SK-MEL-5 (cell line): ENCODE measurements at regions not wholly inside any gene's neighbourhood (a gene's known extent, or its start where the extent isn't known, plus 50 kb on each side); places are given as distances from the start of the nearest gene placed in this dataset.
"Not testable (repeated sequence)": the region's sequence is repeated elsewhere in the genome, so short reads cannot be mapped to it uniquely, and the experiment has no call there.

Experiments
- DNase-seq: peaks from one replicate; pipeline ENCODE4 v3.0.0-alpha.2; 2016; ENCODE audit warnings: low read depth, low spot score
- in situ Hi-C: cut with HindIII; loops from 2 replicates; pipeline ENCODE4 v1.10.0; 2016; ENCODE audit warnings: low sequenced_read_pairs, high pct_unique_total_duplicates, low pct_unique_long_range_greater_than_20kb

DNA sequence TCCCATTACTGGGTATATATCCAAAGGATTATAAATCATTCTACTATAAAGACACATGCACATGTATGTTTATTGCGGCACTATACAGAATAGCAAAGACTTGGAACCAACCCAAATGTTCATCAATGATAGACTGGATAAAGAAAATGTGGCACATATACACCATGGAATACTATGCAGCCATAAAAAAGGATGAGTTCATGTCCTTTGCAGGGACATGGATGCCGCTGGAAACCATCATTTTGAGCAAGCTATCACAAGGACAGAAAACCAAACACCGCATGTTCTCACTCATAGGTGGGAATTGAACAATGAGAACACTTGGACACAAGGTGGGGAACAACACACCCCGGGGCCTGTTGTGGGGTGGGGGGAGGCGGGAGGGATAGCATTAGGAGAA lies 57.0 kb upstream of the NEUROD1 start:
- in situ Hi-C loops, DNase-seq: not testable (repeated sequence)

DNA sequence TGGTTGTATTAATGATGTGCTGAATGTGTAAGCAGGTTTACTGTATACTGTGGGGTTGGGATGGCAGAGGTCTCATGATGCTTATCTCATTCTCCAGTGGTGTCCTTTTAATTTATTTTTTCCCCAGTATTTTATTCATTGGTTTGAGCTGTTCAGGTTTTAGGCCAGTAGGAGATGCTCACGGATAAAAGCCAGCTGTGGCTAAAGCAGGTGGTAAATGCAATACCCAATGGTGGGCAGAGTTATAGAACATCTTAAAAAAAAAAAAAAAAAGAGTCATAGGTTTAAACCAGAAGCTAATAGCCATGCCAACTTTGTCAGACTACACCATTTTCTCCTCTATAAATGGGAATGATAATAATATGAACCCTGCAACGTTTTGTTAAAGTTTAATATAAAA lies 57.8 kb upstream of the NEUROD1 start:
- in situ Hi-C loops, result no loop called here
- peak; percentile 57 for DNase-seq

DNA sequence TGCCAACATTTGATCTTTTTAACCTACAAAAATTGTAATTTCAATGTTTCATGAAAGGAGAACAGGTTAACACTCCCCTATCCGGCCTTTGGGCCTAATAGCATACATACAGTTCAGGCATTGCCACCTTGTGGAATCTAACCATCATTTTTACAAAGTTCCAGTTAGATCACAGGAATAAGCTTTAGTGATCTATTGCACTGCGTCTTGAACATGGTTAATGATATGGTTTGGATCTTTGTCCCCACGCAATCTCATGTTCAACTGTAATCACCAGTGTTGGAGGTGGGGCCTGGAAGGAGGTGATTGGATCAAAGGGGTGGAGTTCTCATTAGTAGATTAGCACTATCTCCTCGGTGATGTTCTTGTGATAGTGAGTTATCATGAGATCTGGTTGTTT lies 58.2 kb upstream of the NEUROD1 start:
- no peak for DNase-seq
- in situ Hi-C loops, result no loop called here

DNA sequence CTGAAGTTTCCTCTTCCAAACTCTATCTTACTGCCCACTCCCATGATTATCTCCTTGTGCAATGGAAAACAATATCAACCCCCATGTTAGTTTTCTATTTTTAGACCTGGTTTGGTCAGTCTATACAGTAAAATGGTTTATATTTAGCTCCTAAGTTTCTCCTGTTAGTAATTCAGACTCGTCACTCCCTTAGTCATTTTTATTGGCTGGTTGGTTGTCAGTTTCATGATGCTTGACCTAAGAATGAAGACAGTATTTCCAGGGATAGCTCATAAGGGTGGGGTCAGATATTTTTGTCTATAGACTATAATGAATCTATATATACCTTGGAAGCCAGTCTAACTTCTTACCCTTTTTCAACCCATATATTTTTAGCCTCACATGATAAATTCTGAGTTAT lies 61.4 kb upstream of the NEUROD1 start:
- in situ Hi-C loops, result no loop called here
- DNase-seq, result no peak

DNA sequence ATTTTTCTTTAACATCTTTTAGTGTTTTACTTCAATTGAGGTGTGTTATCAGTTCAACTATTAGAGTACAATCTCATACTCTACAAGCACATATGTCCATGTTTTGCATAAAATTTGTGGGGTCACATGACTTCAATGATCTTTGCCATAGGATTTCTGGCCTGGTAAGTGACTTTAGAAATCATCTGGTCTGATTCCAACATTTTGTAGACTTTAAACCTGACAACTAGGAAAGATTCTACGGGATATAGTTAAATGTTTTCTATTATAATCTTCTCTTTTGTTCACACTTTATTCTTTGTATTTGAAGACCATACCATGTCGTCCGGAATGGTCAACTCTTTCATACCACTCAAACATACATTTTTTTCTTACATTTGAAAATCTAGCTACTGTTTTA lies 62.0 kb upstream of the NEUROD1 start:
- no peak for DNase-seq
- in situ Hi-C loops, result no loop called here

DNA sequence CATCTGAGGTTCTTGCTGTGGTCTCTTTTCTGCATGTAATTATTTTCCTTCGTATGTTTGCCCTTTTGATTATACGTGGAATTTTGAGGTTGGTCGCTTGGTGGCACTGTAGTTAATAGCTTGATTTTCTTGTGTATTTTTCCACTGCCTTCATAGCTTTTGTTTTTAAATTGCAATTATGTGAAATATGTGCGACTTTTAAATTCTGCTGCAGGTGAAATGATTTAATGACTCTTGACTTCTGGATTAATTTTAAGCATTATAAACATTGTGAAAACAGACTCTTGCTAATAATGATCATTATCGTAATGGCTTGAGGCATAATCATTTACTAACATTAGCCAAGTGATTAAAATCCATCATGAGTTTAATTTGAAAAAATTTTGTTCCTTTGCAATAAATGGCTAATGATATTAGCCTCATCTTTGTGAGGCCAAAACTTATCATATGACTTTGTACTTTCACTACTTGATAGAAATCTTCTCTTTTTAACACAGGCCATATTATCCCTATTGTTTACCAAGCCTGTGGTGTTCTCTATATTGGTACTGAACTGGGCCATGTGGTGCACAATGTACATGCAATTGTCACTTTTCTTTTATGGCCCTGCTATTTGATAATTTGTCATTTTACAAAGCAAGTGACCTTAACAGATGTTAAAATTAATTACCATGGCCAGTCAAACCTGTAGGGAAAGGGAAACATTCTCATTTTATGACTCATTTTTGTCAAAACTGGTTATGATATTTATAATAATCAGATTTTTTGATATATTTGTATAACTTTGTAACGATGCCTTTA lies 62.8 kb upstream of the NEUROD1 start:
- DNase-seq, result peak; percentile 72
- in situ Hi-C loops, result no loop called here

DNA sequence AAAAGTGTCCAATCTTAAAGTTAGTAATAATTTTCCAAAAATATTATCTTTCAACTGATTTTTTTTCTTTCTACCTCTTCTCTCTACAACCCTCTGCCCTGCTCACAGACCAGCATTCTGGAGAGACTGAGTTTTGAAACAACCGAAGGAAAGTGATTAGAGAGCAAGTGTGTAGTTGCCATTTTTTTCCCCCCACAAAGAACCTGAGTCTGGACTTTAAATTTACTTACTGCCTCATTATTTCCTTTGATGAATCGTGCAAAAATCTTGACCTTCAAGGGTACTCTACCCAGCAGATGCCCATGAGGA lies 63.4 kb upstream of the NEUROD1 start:
- DNase-seq, result no peak
- in situ Hi-C loops, result no loop called here

DNA sequence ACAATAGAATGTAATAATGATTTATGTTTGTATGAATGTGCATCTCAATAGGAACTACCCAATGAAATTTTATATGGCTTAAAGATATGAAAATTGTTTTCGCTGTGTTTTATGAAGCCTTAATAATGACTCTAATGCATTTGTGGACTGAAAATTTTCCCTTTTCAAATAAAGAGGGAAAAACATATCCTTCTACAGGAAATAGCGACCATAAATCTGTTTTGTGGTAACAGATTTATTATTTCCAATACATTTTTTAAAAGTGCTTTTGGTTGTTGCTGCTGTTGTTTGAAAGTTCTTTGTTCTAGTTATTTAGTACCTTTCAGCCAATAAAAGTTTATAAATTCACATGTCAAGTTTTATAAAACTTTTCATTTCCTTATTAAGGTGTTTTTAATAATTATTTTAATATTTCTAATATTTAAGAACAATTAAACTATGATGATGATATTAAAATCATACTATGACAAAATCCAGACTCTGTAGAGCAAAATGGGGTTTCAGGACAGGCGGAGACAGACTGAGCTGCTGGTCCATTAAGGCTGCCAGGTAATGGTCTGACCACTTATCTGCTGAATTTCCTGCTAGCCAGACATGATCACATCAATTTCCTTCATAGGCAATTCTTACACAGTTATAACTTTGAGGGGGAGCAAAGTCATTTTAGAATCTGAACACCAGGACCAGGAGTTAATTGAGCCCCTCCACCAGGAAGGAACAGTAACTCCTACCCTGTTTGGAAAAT lies 65.7 kb upstream of the NEUROD1 start:
- in situ Hi-C loops, result no loop called here
- DNase-seq, result no peak

DNA sequence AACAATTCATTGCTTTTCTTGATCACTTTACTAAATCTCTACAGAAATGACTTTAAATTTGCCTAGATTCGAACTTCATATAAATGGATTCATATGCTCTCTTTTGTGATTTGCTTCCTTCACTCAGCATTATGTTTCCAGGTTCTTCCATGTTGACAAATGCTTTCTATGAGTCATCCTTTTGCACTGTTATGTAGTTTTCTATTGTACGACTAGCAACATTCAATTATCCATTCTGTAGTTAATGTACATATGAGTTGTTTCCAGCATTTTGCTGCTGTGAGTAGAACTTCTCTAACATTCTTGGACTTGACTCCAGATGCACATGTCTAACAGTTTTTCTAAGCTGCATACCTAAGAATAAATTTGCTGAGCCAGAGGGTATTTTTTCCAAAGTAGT lies 66.5 kb upstream of the NEUROD1 start:
- in situ Hi-C loops, result no loop called here
- no peak for DNase-seq

DNA sequence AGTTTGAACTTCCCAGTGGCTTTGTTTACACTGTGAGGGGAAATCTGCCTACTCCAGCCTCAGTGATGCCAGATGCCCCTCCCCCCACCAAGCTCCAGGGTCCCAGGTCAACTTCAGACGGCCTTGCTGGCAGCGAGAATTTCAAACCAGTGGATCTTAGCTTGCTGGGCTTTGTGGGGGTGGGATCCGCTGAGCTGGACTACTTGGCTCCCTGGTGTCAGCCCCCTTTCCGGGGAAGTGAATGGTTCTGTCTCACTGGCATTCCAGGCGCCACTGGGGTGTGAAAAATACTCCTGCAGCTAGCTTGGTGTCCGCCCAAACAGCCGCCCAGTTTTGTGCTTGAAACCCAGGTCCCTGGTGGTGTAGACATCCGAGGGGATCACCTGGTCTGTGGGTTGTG lies 70.0 kb upstream of the NEUROD1 start:
- no peak for DNase-seq
- in situ Hi-C loops, result no loop called here

DNA sequence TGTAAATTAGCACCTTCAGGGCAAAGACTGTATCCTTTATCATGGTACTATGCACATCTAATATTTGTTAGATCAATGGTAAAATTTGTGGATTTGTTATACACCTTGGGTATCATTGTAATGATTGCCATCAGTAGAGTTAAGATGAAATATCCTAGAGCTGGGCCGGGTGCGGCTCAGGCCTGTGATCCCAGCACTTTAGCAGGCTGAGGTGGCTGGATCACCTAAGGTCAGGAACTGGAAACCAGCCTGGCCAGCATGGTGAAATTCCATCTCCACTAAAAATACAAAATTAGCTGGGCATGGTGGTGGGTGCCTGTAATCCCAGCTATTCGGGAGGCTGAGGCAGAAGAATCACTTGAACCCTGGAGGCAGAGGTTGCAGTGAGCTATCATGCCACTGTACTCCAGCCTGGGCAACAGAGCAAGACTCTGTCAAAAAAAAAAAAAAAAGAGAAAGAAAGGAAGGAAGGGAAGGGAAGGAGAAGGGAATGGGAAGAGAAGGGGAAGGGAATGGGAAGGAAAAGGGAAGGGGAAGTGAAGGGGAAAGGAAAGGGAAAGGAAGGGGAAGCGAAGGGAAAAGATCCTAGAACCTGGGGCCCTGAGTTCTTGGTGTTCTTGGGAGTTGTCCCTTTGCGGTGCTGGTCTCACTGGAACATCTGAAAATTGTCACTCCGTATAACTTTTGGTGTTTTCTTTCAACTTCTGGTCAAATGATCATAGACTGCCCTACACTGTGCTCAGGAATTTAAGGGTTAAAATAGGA lies 71.1 kb upstream of the NEUROD1 start:
- DNase-seq, result no peak
- in situ Hi-C loops, result no loop called here

DNA sequence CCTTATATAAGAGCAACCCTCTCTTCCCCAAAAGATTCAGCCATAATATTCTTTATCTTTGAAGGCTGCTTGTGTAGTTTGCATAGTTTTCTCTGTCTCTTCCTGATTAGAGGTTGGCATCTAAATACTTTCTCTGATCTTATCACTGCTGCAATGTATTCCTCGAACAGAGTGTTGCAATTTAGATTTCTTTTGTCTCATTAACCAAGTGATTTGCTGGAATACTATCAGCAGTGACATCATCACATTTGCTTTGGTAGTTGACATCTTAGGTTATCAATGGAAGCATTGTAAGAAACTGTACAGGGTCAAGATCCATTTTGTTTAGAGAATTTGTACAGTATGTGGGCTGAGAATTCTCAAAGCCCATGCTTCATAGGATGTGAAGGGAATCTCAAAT lies 72.0 kb upstream of the NEUROD1 start:
- DNase-seq, result peak; percentile 74
- in situ Hi-C loops, result no loop called here

DNA sequence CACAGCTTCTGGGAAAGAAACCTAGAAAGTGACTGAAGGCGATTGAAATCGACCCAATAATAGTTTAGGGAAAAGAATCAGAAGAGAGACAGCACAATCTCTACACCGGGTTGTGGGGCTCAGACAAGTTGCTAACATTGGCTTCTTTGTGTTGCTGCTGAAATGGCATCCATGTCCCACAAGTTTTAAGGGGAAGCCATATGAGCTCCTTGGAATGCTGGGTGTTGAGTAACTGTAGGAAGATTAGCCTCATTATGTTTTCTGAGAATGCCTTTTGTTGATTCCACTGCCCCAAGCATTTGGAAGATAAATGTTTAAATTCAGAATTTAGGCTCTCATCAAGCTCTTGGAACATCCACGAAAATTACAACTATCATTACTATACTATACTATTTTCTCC lies 73.4 kb upstream of the NEUROD1 start:
- peak; percentile 50 for DNase-seq
- in situ Hi-C loops, result no loop called here

DNA sequence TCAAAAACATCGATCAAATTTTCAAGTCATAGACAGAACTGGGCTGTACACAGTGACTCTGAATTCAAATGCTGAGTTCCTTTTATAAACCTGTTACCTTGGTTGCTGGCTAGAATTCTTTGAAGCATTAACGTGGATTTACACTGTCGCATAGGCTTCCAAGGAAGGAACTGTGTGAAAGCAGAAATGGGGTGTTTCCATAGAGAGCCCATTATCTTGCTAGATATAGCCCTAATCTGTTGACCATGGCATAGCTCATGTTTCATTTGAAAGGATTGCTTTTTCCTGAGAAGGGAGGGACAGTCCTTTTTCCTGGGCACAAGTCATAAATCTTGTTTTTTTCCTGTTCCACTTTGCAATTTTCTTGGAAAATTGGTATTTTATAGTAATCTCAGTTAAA lies 73.8 kb upstream of the NEUROD1 start:
- in situ Hi-C loops, result no loop called here
- no peak for DNase-seq

DNA sequence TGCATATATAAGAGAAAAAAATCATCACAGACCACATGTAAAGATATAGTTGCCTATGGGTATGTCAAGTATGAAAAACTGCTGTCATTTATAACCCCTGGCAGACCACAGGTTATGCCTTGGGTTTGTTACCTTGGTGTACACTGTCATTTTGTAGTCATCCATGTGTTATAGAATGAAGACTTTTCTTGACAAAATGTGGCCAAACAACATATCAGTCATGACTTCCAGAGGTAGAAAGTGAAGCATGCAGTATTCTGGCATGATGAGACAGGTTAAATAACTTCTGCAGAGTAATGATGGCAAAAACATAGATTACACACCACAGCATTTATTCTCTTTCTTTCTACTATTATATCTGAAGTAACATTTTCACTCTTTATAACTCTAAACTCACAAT lies 74.9 kb upstream of the NEUROD1 start:
- in situ Hi-C loops, result no loop called here
- no peak for DNase-seq

DNA sequence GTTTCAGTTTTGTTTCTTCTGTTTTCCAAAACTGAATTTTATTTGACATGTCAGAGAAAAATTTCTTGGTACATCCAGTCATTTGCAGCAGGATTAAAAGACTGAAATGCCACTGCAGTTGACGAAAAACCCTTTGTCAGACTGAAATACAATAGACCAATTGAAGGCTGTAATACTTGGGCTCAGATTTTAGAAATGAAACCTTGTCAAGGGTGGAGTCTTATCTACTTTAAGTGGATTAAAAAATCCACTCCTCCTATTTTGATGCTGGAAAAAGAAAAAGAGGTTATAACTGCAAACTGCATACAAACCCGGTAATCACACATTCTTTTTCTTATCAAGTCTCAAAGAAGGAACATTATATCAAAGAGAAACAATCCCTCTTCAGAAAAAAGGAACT lies 80.2 kb upstream of the NEUROD1 start:
- in situ Hi-C loops, result no loop called here
- no peak for DNase-seq

DNA sequence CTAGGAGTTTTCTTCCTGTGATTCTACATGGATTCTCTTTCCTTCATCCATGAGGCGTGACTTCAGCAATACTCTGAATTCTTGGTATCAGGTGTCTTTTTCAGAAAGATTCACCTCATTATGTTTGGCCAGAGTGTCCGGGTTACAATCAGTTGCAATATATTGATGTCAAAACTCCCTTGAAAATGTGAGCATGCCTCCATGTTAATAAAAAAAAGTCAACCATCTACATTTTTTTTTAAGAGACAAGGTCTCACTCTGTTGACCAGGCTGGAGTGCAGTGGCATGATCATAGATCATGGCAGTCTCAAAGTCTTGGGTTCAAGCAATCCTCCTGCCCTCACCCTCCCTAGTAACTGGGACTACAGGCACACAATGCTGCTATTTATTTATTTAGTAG lies 80.9 kb upstream of the NEUROD1 start:
- in situ Hi-C loops, result no loop called here

DNA sequence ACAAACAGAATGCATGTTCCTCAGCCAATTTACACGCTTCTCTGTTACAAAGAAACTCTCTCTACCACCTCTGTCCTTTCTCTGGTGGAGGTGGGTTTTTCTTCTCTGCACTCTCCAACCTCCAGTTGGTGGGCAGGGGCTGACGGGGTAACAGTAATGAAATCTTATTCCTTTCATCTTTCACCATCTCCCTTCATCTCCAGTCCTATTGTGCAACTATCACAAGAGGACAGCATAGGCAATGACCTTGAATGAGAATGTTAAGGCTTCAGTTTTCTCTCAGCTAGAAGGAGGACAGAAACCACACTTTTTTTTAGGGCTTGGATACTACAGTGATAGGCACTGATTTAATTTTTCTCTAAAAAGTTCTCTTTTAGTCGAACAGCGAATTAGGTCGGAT lies 81.7 kb upstream of the NEUROD1 start:
- DNase-seq, result no peak
- in situ Hi-C loops, result no loop called here

More for the DNA sequence above, 80.9 kb upstream of the NEUROD1 start:
- DNase-seq, result no peak

DNA sequence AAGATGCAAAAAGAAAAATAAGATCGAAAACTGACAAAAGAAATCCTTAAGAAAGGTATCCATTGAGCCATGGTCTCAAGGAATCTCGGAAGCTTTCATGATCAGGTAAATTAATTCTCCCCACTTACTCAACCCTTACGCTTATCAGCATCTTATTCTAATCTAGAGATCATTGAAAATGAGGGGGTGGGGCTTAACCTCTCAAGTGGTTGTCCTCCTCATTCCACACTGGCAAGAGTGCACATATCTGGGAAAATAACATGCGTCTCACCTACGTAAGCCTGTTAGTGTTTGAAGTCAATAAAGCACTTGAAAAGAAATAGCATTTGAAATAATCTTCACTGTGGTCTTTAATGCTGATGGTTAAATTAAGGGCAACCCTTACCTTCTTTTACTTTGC lies 82.5 kb upstream of the NEUROD1 start:
- no peak for DNase-seq
- in situ Hi-C loops, result no loop called here
